GM12865 (cell line): ENCODE measurements at regions not wholly inside any gene's neighbourhood (a gene's known extent, or its start where the extent isn't known, plus 50 kb on each side); places are given as distances from the start of the nearest gene placed in this dataset.
"Not testable (repeated sequence)": the region's sequence is repeated elsewhere in the genome, so short reads cannot be mapped to it uniquely, and the experiment has no call there.

Source experiments
- DNase-seq: peaks from one replicate; pipeline ENCODE4 v3.0.0; 2010; ENCODE audit warnings: low read depth
- H3K4me3 ChIP-seq: 2 replicates; pipeline ENCODE4 v1.5.1; 2011; ENCODE audit warnings: mild to moderate bottlenecking, low read depth, low read length, control low read depth
- TF ChIP-seq, protein P1 (sequence below): IDR thresholded peaks from 2 replicates; pipeline ENCODE4 v1.5.1; 2011; ENCODE audit warnings: low read length, control low read depth, low read depth, inconsistent platforms; ENCODE audit not compliant: insufficient read depth; ENCODE audit errors: missing control alignments

DNA sequence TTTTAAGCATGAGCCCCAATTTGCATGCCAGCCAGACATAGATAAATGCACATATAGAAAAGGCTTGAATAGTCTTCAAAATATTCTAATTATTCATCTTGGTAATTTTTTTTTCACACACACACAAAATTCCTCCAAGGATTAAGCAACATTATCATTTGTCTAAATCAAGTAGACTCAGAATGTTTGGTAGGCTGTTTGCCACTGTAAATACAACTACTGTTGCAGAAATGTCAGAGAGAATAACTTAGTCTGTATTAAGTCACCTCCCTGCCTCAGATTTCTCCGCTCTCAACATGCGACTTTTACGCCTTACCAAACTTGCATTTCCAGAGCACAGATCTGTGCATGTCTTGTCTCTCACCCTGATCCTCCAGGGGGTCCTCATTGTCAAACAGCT is 265.6 kb upstream of the C9orf72 start:
- TF ChIP-seq, protein P1, sequence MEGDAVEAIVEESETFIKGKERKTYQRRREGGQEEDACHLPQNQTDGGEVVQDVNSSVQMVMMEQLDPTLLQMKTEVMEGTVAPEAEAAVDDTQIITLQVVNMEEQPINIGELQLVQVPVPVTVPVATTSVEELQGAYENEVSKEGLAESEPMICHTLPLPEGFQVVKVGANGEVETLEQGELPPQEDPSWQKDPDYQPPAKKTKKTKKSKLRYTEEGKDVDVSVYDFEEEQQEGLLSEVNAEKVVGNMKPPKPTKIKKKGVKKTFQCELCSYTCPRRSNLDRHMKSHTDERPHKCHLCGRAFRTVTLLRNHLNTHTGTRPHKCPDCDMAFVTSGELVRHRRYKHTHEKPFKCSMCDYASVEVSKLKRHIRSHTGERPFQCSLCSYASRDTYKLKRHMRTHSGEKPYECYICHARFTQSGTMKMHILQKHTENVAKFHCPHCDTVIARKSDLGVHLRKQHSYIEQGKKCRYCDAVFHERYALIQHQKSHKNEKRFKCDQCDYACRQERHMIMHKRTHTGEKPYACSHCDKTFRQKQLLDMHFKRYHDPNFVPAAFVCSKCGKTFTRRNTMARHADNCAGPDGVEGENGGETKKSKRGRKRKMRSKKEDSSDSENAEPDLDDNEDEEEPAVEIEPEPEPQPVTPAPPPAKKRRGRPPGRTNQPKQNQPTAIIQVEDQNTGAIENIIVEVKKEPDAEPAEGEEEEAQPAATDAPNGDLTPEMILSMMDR: no peak
- DNase-seq: no peak
- H3K4me3 ChIP-seq: no peak overlapping the region

DNA sequence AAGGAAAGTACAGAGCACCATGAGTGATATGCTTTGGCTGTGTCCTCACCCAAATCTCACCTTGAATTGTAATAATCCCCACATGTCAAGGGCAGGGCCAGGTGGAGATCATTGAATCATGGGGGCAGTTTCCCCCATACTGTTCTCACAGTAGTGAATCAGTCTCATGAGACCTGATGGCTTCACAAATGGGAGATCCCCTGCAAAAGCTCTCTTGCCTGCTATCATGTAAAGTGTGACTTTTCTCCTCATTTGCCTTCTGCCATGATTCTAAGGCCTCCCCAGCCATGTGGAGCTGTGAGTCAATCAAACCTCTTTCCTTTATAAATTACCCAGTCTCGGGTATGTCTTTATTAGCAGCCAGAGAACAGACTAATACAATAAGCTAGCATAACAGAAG is 266.5 kb upstream of the C9orf72 start:
- not testable (repeated sequence) for DNase-seq, H3K4me3 ChIP-seq

DNA sequence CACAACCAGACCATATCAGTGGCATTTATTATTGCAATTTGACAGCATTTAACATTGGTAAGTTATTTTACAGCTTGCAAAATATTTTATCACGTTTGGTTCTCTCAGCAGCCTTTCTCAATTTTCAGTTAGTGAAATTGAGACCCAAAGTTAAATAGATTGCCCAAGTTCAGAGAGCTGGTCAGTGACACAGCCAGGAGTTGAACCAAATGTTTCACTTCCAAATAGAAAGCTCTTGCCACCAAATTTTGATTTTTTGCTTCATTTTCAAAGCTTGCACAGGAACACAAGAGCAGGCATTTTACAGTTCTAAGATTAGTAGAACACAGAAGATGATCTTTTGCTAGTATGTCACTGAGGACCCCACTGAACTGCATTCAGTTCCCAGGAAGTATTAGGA is 271.5 kb upstream of the C9orf72 start:
- TF ChIP-seq, protein P1: no peak
- DNase-seq: no peak
- no peak overlapping the region for H3K4me3 ChIP-seq

DNA sequence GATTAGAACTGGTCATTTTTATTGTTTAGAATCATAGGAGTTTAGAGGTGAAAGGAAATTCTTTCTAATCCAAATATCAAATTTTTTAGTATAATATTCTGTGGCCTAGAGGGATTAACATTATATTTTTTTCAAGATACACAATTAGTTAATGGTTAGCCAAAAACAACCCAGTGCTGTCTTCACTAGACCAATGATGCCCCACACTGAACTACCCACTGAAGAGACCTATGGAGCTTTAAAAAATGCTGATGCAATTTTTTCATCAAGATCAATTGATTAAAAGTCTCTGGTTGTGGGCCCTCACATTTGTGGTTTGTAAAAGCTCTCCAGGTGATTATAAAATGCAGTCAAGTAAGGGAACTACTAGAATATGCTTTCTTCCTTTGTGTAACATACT is 274.1 kb upstream of the C9orf72 start:
- H3K4me3 ChIP-seq: no peak overlapping the region
- DNase-seq: no peak
- TF ChIP-seq, protein P1: no peak

DNA sequence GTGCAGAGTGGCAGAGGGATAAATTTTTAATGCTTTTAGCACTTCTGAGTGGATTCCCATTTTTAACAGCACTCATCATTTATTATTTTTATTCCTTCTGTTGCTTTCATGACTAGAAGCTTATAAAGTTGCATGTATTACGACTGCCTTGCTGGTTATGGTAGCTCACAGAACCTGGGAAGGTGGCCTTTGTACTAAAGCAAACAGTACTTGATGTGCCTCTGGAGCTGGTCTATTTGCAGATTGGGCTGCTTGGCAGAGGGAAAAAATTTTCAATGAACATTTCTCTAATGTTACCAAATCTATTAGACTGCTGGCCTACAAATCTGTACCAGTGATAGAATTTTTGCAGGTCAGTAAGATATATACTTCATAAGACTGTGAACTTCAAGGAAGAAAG is 274.5 kb upstream of the C9orf72 start:
- TF ChIP-seq, protein P1: no peak
- no peak overlapping the region for H3K4me3 ChIP-seq
- DNase-seq: no peak

DNA sequence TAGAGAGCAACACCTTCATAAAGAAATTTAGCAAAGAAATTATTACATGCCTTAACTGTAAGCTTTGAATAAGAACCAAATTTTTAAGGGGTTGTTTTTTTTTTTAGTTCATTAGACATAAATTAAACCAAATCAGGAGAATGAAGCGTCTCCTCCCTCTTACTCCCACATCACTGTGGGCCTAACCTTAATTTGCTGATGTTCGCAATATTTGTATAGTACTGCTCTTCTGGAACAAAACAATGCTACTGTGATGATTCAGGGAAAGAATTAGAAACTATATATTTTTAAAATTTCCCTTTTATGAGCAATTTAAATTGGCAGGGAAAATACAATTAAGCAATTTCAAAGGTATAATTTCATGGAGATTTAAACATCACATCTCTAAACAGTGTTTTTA is 275.0 kb upstream of the C9orf72 start:
- no peak for DNase-seq
- H3K4me3 ChIP-seq: no peak overlapping the region
- TF ChIP-seq, protein P1: no peak

DNA sequence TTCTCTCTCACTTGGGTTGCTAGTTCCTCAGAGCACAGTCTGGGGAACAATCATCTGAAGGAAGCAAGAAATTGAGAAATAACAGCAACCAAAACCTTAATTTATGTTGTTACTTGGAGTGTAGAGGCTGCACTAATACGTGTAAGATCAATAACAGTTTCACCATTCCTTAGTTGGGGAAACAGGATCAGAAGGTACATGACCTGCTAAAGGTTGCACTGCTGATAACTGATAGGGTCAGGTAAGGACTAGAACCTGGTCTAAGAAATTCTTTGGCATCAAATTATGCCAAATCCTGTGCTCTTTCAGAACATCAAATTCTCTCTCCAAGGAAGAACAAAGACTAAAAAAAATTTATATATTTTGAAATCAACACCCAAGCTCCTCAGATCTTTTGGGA is 278.6 kb upstream of the C9orf72 start:
- no peak overlapping the region for H3K4me3 ChIP-seq
- TF ChIP-seq, protein P1: no peak
- no peak for DNase-seq

DNA sequence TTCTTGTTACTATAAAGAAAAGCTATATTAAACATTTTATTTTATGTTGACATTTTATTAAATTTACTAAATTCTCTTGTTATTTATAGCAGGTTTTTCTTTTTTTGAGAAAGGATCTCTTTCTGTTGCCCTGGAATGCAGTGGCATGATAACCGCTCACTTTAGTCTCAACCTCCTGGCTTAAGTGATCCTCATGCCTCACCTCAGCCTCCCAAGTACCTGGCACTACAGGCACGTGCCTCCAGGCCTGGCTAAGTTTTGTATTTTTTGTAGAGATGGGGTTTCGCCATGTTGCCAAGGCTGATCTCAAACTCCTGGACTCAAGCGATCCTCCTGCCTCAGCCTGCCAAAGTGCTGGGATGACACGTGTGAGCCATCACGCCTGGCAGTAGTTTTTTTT is 280.2 kb upstream of the C9orf72 start:
- no peak for DNase-seq
- TF ChIP-seq, protein P1: no peak
- H3K4me3 ChIP-seq: no peak overlapping the region
